ENCODE measurements at regions not wholly inside any gene's neighbourhood (a gene's known extent, or its start where the extent isn't known, plus 50 kb on each side); places are given as distances from the start of the nearest gene placed in this dataset.
A peak's percentile ranks its signal among the peaks of the same experiment; 100 is the strongest.

DNA sequence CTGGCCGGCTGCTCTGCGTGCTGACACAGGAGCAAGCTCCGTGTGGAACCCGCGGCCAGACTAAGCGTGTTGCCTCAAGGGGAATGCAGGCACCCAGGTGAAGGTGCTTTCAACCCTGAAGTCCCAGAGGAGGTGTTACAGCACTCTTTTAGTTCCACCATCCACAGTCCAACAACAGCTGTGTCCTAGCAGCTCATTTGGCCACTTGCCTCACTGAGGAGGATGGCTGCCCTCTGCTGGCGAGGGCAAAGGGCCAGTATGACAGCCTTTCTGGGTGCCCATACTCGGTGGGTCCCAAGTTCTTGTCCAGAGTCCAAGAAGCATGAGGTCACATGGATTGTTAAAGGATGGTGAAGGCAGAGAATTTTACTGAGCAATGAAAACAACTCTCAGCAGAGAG, 87.8 kb downstream of the C3orf85 start (continued):
- TF ChIP-seq, protein P1, sequence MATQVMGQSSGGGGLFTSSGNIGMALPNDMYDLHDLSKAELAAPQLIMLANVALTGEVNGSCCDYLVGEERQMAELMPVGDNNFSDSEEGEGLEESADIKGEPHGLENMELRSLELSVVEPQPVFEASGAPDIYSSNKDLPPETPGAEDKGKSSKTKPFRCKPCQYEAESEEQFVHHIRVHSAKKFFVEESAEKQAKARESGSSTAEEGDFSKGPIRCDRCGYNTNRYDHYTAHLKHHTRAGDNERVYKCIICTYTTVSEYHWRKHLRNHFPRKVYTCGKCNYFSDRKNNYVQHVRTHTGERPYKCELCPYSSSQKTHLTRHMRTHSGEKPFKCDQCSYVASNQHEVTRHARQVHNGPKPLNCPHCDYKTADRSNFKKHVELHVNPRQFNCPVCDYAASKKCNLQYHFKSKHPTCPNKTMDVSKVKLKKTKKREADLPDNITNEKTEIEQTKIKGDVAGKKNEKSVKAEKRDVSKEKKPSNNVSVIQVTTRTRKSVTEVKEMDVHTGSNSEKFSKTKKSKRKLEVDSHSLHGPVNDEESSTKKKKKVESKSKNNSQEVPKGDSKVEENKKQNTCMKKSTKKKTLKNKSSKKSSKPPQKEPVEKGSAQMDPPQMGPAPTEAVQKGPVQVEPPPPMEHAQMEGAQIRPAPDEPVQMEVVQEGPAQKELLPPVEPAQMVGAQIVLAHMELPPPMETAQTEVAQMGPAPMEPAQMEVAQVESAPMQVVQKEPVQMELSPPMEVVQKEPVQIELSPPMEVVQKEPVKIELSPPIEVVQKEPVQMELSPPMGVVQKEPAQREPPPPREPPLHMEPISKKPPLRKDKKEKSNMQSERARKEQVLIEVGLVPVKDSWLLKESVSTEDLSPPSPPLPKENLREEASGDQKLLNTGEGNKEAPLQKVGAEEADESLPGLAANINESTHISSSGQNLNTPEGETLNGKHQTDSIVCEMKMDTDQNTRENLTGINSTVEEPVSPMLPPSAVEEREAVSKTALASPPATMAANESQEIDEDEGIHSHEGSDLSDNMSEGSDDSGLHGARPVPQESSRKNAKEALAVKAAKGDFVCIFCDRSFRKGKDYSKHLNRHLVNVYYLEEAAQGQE (IDR thresholded peaks at IDR 0.05; ENCODE audit: borderline replicate concordance) = peak; percentile 11; the same call in 1 of the 2 replicates
- TF ChIP-seq, protein P1 (CRISPR knock-in tag; IDR thresholded peaks at IDR 0.05; ENCODE audit: low read depth) = no peak
- TF ChIP-seq, protein P2, sequence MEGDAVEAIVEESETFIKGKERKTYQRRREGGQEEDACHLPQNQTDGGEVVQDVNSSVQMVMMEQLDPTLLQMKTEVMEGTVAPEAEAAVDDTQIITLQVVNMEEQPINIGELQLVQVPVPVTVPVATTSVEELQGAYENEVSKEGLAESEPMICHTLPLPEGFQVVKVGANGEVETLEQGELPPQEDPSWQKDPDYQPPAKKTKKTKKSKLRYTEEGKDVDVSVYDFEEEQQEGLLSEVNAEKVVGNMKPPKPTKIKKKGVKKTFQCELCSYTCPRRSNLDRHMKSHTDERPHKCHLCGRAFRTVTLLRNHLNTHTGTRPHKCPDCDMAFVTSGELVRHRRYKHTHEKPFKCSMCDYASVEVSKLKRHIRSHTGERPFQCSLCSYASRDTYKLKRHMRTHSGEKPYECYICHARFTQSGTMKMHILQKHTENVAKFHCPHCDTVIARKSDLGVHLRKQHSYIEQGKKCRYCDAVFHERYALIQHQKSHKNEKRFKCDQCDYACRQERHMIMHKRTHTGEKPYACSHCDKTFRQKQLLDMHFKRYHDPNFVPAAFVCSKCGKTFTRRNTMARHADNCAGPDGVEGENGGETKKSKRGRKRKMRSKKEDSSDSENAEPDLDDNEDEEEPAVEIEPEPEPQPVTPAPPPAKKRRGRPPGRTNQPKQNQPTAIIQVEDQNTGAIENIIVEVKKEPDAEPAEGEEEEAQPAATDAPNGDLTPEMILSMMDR (IDR thresholded peaks at IDR 0.05 in 2 of 3, conservative IDR thresholded peaks at IDR 0.05 in 1 of 3; ENCODE audit: insufficient read depth in 2 of 3, low read depth in 1 of 3, low read length in 3 of 3) = peak; percentile 36 to 60 (median 46); a peak in 5 of 6 replicates
- no peak for TF ChIP-seq HMGN3 (IDR thresholded peaks at IDR 0.05; ENCODE audit: borderline replicate concordance, extremely low read depth, insufficient read length, low read depth, low read length)
